GM13976 (cell line): ENCODE measurements at regions not wholly inside any gene's neighbourhood (a gene's known extent, or its start where the extent isn't known, plus 50 kb on each side); places are given as distances from the start of the nearest gene placed in this dataset.

Source experiments
- DNase-seq: peaks from one replicate; pipeline ENCODE4 v3.0.0; 2012; ENCODE audit warnings: low spot score
- CTCF ChIP-seq: IDR thresholded peaks from 2 replicates; pipeline ENCODE4 v1.5.1; 2012; ENCODE audit warnings: borderline replicate concordance, mild to moderate bottlenecking; ENCODE audit not compliant: insufficient read depth; ENCODE audit errors: extremely low read depth, missing control alignments, control extremely low read depth
- in situ Hi-C: fragments of 300-500 bp; cut with MboI; formaldehyde crosslinking; loops from one replicate; pipeline ENCODE4 v1.12.0; 2022; ENCODE audit warnings: low sequenced_read_pairs, mixed read lengths, inconsistent platforms; ENCODE audit not compliant: unreplicated experiment

DNA sequence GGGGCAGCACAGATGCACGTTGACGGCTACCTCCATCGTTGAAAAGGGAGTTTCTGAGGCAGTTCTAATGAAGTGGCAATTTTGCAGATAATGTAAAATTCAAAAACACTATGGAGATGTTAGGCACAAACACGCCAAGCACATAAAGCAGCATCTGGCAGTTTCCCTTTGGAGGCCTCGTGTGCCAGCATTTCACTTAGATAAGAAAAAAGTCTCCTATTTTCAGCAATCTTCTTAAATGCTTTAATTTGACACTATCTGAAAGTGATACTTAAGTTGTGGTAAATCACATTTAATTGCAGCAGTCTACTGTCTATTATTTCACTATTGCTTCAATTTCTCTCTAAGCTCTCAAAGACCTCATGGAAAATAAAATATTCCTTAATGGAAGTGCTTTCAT lies 125.3 kb upstream of the PROKR2 start:
- in situ Hi-C loops, result no loop called here
- no peak for DNase-seq
- TF ChIP-seq CTCF, result no peak

DNA sequence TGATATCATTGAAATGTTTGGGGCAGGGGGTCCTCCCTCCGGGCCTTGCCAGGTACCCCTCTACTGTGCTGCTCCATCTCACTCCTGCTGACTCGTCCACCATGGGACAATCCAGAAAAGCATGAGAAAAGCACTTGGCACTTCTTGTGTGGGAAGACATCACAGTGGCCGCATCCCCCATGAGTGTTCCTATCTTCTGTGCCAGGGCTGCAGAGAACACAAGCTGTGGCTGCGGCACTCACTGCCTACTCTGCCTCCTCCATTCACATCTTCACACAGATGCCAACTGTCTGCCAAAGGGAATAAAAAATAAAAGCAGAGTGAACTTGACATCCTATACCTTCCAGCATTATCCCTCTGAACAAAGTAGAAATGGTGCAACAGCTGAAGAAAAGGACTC lies 117.4 kb upstream of the PROKR2 start:
- TF ChIP-seq CTCF, result no peak
- in situ Hi-C loops, result no loop called here
- DNase-seq, result no peak

GRCh38 chr20:5433352-5433751 lies 116.6 kb upstream of the PROKR2 start:
- no peak for TF ChIP-seq CTCF
- no peak for DNase-seq
- in situ Hi-C loops, result no loop called here

DNA sequence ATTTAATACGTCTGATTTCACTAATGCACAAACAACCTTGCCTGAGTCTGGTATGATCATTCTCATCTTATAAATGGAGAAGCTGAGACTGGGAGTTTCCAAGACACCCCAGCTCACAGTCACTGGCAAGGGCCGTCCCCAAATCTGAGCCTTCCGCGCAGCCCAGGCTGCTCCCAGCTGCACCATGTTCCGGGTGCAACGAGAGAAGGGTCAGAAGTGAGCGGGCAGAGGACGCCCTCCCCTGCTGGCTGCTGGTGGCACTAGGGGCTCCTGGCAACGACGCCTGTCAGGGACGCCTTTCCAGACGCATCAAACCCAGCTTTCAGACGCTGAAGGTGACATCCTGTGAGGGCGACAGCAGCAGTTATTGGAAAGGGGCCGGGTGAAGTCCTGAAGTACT lies 115.3 kb upstream of the PROKR2 start:
- no peak for TF ChIP-seq CTCF
- no peak for DNase-seq
- in situ Hi-C loops, result no loop called here

DNA sequence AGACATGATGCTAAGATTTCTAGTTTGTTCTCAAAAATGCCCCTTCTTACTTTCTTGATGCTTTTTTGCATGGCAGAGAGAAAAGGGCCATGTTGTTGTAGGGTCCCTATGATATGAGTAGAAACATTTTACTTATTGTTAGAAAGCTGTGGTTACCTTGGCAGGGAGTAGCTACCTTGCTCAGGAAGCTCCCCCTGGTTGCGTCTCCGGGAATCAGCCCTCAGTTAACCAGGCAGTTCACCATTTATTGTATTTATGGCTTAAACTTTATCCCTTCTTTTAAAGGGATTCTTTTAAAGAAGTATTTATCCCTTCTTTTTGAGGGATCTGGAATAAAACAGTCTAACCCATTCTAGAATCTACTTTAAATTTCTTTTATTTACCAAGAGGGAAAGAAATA lies 113.9 kb upstream of the PROKR2 start:
- TF ChIP-seq CTCF, result no peak
- no peak for DNase-seq
- in situ Hi-C loops, result no loop called here

- no peak for DNase-seq
- in situ Hi-C loops, result no loop called here
- no peak for TF ChIP-seq CTCF
These were observed 109.3 kb upstream of the PROKR2 start for GRCh38 chr20:5426026-5426425.

DNA sequence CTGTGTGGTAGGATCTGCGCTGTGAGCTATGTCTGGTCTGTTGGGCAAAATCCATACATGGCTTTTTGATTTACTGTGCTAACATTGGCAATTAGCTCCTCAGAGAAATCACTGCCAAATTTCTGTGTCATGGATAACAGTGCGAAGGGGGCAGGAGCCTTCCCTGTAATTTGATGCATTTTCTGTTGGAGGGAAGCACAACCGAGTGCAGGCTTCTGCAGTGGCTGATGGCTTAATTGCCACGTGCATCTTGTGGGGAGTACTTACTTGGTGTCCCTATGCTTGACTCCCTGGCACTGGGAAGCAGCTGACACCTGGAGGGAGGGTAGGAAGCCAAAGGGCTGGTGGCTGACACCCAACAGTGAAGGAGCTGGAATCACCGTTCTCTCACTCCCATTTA lies 99.3 kb upstream of the PROKR2 start:
- in situ Hi-C loops, result no loop called here
- DNase-seq, result no peak
- TF ChIP-seq CTCF, result no peak
